PC-3 (cell line): ENCODE measurements at regions not wholly inside any gene's neighbourhood (a gene's known extent, or its start where the extent isn't known, plus 50 kb on each side); places are given as distances from the start of the nearest gene placed in this dataset.

ENCODE experiments used
- ATAC-seq: fragments of 200-7000 bp; cut with Tn5 transposase; 2 replicates; pipeline ENCODE4 v1.9.1; 2020; ENCODE audit warnings: mild to moderate bottlenecking, moderate library complexity
- BruUV-seq: library from RNA; stranded (reverse); fragments of 400-500 nt; replicated peaks from 2 replicates; lab custom pipeline; 2021; lab: Mats Ljungman, UMichigan
- CTCF ChIA-PET: fragments of 300-600 bp; sonication (Branson Sonifier 250); formaldehyde crosslinking; loops from one replicate; lab custom pipeline; 2022; ENCODE audit warnings: antibody characterized with exemption; lab: Charles Lee
- POLR2A ChIA-PET: fragments of 300-600 bp; sonication (Branson Sonifier 250); formaldehyde crosslinking; loops from one replicate; lab custom pipeline; 2022; ENCODE audit warnings: antibody characterized with exemption; ENCODE audit not compliant: unreplicated experiment; lab: Charles Lee
- DNase-seq: peaks from one replicate; pipeline ENCODE4 v3.0.0-alpha.2; 2015
- H2AFZ ChIP-seq: fragments of 300-600 bp; sonication (generic); 2 replicates; pipeline ENCODE4 v1.6.0; 2016; ENCODE audit warnings: antibody characterized with exemption, low read length
- H3F3A ChIP-seq: fragments of 300-600 bp; sonication (generic); one replicate; pipeline ENCODE4 v1.6.0; 2017; ENCODE audit warnings: antibody characterized with exemption, low read length, control low read depth, mild to moderate bottlenecking; ENCODE audit not compliant: unreplicated experiment
- H3K27ac ChIP-seq: fragments of 300-600 bp; sonication (generic); 2 replicates; pipeline ENCODE4 v1.5.1; 2016; ENCODE audit warnings: mild to moderate bottlenecking, low read length
- H3K27me3 ChIP-seq: fragments of 300-600 bp; sonication (generic); 2 replicates; pipeline ENCODE4 v1.6.1; 2016; ENCODE audit warnings: low read length, mixed read lengths
- H3K36me3 ChIP-seq: fragments of 300-600 bp; sonication (generic); 2 replicates; pipeline ENCODE4 v1.6.1; 2016; ENCODE audit warnings: low read depth, mixed run types, low read length, mixed read lengths
- H3K4me1 ChIP-seq: fragments of 300-600 bp; sonication (generic); 2 replicates; pipeline ENCODE4 v1.5.1; 2016; ENCODE audit warnings: low read length; ENCODE audit not compliant: insufficient read depth
- H3K4me2 ChIP-seq: fragments of 300-600 bp; sonication (generic); 2 replicates; pipeline ENCODE4 v1.6.0; 2016; ENCODE audit warnings: low read length
- H3K4me3 ChIP-seq: fragments of 300-600 bp; sonication (generic); 2 replicates; pipeline ENCODE4 v1.5.1; 2016; ENCODE audit warnings: mild to moderate bottlenecking, low read length, mixed read lengths
- H3K79me2 ChIP-seq: fragments of 300-600 bp; sonication (generic); 2 replicates; pipeline ENCODE4 v1.6.1; 2017; ENCODE audit warnings: low read length, mixed read lengths
- H3K9ac ChIP-seq: fragments of 300-600 bp; sonication (generic); 2 replicates; pipeline ENCODE4 v1.6.0; 2016; ENCODE audit warnings: mild to moderate bottlenecking, low read length
- H3K9me2 ChIP-seq: fragments of 300-600 bp; sonication (generic); replicated peaks from 2 replicates; pipeline ENCODE4 v1.6.1; 2016; ENCODE audit warnings: mixed run types, low read length, mixed read lengths
- H3K9me3 ChIP-seq: fragments of 300-600 bp; sonication (generic); 2 replicates; pipeline ENCODE4 v1.6.1; 2016; ENCODE audit warnings: low read length, mixed read lengths
- H4K20me1 ChIP-seq: fragments of 300-600 bp; sonication (generic); 2 replicates; pipeline ENCODE4 v1.6.1; 2016; ENCODE audit warnings: low read length, mixed read lengths
- CTCF ChIP-seq: fragments of 300-600 bp; sonication (generic); conservative IDR thresholded peaks from 2 replicates; pipeline ENCODE4 v1.5.1; 2017; ENCODE audit warnings: antibody characterized with exemption, low read depth, mild to moderate bottlenecking, low read length
- EZH2 ChIP-seq: fragments of 300-600 bp; sonication (generic); IDR thresholded peaks from one replicate; pipeline ENCODE4 v1.6.1; 2017; ENCODE audit warnings: antibody characterized with exemption, mild to moderate bottlenecking, low read length; ENCODE audit not compliant: unreplicated experiment
- EZH2phosphoT487 ChIP-seq: fragments of 300-600 bp; sonication (generic); IDR thresholded peaks from 2 replicates; pipeline ENCODE4 v1.6.1; 2018; ENCODE audit warnings: mild to moderate bottlenecking, antibody characterized with exemption, low read length, borderline replicate concordance
- intact Hi-C: fragments of 100-400 bp; cut with micrococcal nuclease; formaldehyde crosslinking; loops from 2 replicates; pipeline ENCODE4 v1.9.0; 2023

GRCh38 chr14:51473808-51474565, 177.7 kb upstream of the FRMD6 start:
- no peaks in the 10 kb centered on the region for H3K79me2 ChIP-seq
- POLR2A ChIA-PET: no interaction called here
- 0 out of 2 replicates have a peak overlapping the region, but pooled peaks have one; percentile 8 for H2AFZ ChIP-seq
- no peaks in the 10 kb centered on the region for H3F3A ChIP-seq
- peak overlapping the region; percentile 69 for H3K27ac ChIP-seq
- no peaks in the 10 kb centered on the region for H3K36me3 ChIP-seq
- no peaks in the 10 kb centered on the region for H3K9me3 ChIP-seq
- intact Hi-C loops: no loop called here
- peak overlapping the region; percentile 16; the same call in 1 of the 2 replicates for H3K9ac ChIP-seq
- H3K27me3 ChIP-seq: no peaks in the 10 kb centered on the region
- peaks cover 26% of the 10 kb centered on the region for H3K4me1 ChIP-seq
- H3K4me3 ChIP-seq: no peak overlapping the region
- TF ChIP-seq EZH2phosphoT487: no peak
- no peak for TF ChIP-seq CTCF
- no peak for TF ChIP-seq EZH2
- H3K4me2 ChIP-seq: peak overlapping the region; percentile 6; the same call in 1 of the 2 replicates
- no peaks in the 10 kb centered on the region for H4K20me1 ChIP-seq
- ATAC-seq (peak; percentile 90), DNase-seq (peak; percentile 72)
- CTCF ChIA-PET: interaction anchor here (0.5 kb wide), 1 partner anchor 194 kb away, joined by 3 read pairs; no protein-coding TSS in a partner anchor
- no peaks in the 10 kb centered on the region for H3K9me2 ChIP-seq
- BruUV-seq: no TSS peak

GRCh38 chr14:51474854-51475253, 176.9 kb upstream of the FRMD6 start:
- Histone ChIP-seq H2AFZ (no peak overlapping the region), H3K4me3 (no peak overlapping the region), H3K9me3 (no peaks in the 10 kb centered on the region), H4K20me1 (no peaks in the 10 kb centered on the region), H3F3A (no peaks in the 10 kb centered on the region), H3K4me2 (no peak overlapping the region), H3K36me3 (no peaks in the 10 kb centered on the region), H3K79me2 (no peaks in the 10 kb centered on the region), H3K4me1 (peaks cover 33% of the 10 kb centered on the region), H3K9ac (no peak overlapping the region), H3K27me3 (no peaks in the 10 kb centered on the region), H3K27ac (no peak overlapping the region), H3K9me2 (no peaks in the 10 kb centered on the region)
- intact Hi-C loops: no loop called here
- TF ChIP-seq CTCF: no peak
- no peak for TF ChIP-seq EZH2
- no peak for TF ChIP-seq EZH2phosphoT487
- no peak; the same call in 1 of the 2 replicates for ATAC-seq
- DNase-seq: no peak
- BruUV-seq: no TSS peak
- CTCF ChIA-PET: interaction anchor here (0.5 kb wide), 1 partner anchor 670 kb away, joined by 5 read pairs; no protein-coding TSS in a partner anchor
- POLR2A ChIA-PET: no interaction called here

DNA sequence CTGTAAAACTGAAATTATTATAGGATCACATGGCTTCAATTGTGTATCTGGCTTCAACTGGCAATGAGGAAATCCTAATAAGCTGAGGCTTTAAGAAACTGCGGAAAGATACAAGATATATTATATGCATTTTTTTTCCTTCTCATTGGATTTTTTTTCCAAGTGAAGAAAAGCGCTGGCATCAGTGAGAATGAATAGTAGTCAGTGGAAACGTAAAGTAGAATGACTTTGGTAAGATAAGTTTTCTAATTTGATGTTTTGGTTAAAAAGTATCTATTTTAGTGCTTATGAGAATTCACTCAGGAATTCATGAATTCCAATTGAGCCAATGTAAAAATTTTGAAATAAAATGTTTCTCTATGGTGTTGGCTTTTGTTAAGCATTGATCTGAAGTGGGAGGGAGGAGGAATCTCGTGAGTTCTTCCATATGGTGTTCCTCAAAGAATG, 173.5 kb upstream of the FRMD6 start:
- no peak overlapping the region for H3K4me3 ChIP-seq
- ATAC-seq (no peak), DNase-seq (no peak)
- no peaks in the 10 kb centered on the region for H3K9me3 ChIP-seq
- H3K79me2 ChIP-seq: no peaks in the 10 kb centered on the region
- no TSS peak for BruUV-seq
- H3K4me1 ChIP-seq: peaks cover 33% of the 10 kb centered on the region
- H4K20me1 ChIP-seq: no peaks in the 10 kb centered on the region
- intact Hi-C loops: no loop called here
- no peak overlapping the region for H3K4me2 ChIP-seq
- POLR2A ChIA-PET: interaction anchor here (0.6 kb wide), 1 partner anchor 43 kb away, joined by 6 read pairs; no protein-coding TSS in a partner anchor
- H3K27ac ChIP-seq: no peak overlapping the region
- TF ChIP-seq EZH2: no peak
- TF ChIP-seq EZH2phosphoT487: no peak
- TF ChIP-seq CTCF: no peak
- no peak overlapping the region for H3K9ac ChIP-seq
- no peaks in the 10 kb centered on the region for H3K36me3 ChIP-seq
- CTCF ChIA-PET: no interaction called here
- no peak overlapping the region for H2AFZ ChIP-seq
- H3K27me3 ChIP-seq: no peaks in the 10 kb centered on the region
- no peaks in the 10 kb centered on the region for H3F3A ChIP-seq
- H3K9me2 ChIP-seq: no peaks in the 10 kb centered on the region
